IPS-18c (cell line): ENCODE measurements at regions not wholly inside any gene's neighbourhood (a gene's known extent, or its start where the extent isn't known, plus 50 kb on each side); places are given as distances from the start of the nearest gene placed in this dataset.

Experiments
- H3K4me3 ChIP-seq: 2 replicates; pipeline ENCODE4 v1.7.0; 2013; ENCODE audit warnings: low read depth, mild to moderate bottlenecking, low read length, moderate library complexity; ENCODE audit not compliant: insufficient read depth
- H3K9me3 ChIP-seq: one replicate; pipeline ENCODE4 v1.6.1; 2013; ENCODE audit warnings: mild to moderate bottlenecking, low read length, moderate library complexity; ENCODE audit not compliant: control insufficient read depth, insufficient read depth

DNA sequence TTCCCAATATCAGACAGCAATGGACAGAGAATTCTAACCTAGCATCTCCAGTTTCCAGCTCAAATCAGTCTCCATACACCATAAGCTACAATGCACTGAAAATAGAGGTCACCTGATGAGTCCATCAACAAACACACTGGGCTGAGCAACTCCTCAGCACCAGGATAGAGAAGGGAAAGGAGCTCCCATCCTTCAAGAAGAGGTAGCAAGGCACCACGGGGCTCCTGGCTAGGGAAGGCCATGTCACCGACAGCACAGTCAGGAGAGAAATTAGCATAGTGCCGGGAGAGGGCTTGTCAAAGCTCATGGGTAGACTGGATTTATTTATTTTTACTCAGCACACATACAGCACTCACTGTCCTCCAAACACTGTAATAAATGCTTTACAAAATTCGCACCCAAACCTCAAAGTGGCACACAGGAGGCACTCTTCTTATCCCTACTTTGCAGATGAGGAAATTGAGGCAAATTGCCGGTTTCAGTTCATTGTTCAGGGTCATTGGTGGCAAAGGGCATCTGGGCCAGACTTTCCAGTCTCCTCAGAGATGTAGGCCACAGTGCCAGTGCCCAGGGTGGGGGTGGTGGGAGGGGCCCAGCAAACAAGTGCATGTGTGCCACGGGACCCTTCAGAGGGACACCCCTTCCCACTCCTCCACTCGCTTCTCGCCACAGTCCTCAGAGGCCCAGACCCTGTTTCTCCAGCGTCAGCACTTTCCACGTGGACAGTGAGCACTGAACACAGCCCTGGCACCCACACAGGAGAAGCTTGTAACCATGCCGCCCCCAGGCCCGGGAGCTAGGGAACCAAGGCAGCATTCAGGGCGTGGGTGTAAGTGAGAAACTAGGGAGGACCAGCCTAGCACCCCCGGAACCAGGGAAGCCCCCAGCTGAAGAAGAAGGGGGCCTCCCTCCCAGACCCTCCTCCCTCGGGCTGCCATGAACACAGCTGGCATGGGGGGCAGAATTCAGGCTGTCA is 1417.4 kb downstream of the TBC1D22A start:
- Histone ChIP-seq H3K9me3 (no peaks in the 10 kb centered on the region), H3K4me3 (no peak overlapping the region)

DNA sequence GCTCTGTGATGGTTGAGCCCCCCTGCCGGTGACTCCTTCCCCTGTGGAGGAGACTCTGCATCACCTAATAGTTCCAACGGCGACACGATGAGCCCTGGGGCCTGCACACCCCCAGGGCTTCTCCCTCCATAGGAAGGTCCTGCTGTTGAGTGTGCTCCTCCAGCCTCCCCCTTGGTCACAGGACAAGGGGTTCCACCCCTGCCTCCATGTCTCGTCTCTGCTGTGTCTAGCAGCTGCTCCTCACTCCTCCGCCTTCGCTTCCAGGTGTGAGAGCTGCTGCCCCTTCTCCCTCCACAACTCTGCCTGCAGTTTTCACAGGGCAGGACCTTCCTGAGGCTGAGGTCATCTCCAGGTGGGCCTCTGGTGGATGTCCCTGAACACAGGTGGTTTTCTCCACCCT is 1416.1 kb downstream of the TBC1D22A start:
- no peaks in the 10 kb centered on the region for H3K9me3 ChIP-seq
- H3K4me3 ChIP-seq = no peak overlapping the region

DNA sequence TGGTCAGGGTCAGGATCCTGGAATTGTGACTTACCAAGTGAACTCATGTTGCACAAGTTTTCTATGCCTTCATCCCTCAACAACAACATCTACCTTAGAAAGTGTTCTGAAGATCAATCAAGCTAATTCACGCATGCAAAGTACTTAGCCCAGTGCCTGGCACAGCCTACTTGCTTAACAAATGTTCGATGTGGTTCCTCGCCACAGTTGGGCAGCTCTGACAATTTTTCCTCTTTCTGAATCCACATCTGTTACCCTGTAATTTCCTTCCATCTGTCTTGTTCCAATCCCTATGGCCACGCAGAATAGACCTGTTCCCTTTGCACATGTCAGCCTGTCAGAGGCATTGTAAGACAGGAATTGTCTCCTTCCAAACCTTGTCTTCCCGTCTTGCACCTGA is 1415.2 kb downstream of the TBC1D22A start:
- H3K9me3 ChIP-seq = no peaks in the 10 kb centered on the region

DNA sequence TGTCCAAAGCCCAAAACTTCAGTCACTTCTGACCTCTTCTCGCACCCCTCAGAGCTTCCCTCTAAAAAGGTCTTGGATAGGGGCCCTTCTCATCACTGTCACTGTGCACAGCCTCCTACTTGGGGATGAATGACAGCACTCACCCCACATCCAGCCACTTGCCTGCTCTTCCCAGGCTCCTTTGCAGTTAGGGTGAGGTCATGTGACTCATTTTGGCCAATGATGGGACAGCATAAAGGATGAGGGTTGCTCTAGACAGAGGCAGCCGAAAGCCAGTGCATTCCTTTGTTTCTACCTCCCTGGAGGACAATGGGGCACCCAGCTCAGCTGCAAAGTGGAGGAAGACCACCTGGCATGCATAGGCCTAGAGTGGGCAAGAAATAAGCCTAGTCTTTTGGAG is 1413.3 kb downstream of the TBC1D22A start:
- H3K9me3 ChIP-seq = no peaks in the 10 kb centered on the region
- H3K4me3 ChIP-seq = no peak overlapping the region

More for the DNA sequence above, 1415.2 kb downstream of the TBC1D22A start:
- no peak overlapping the region for H3K4me3 ChIP-seq

DNA sequence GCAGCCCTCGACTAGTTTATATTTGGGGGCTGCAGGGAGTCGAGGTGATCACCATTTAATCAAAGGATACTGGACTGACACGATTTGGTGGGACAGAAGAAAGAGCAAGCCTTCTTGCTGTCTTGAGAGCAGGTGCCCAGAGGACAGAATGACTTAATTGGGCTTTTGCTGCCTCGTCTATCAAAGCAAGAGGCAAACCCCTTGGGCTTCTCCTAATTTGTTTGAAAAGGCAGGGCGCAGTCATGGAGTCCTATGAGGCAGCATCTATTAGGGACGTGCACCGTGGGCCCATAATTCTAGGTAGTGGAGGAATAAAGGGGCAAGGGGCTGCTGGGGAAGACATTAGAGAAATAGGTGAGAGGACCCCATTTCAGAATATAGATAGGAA is 1411.3 kb downstream of the TBC1D22A start:
- no peaks in the 10 kb centered on the region for H3K9me3 ChIP-seq
- no peak overlapping the region for H3K4me3 ChIP-seq

DNA sequence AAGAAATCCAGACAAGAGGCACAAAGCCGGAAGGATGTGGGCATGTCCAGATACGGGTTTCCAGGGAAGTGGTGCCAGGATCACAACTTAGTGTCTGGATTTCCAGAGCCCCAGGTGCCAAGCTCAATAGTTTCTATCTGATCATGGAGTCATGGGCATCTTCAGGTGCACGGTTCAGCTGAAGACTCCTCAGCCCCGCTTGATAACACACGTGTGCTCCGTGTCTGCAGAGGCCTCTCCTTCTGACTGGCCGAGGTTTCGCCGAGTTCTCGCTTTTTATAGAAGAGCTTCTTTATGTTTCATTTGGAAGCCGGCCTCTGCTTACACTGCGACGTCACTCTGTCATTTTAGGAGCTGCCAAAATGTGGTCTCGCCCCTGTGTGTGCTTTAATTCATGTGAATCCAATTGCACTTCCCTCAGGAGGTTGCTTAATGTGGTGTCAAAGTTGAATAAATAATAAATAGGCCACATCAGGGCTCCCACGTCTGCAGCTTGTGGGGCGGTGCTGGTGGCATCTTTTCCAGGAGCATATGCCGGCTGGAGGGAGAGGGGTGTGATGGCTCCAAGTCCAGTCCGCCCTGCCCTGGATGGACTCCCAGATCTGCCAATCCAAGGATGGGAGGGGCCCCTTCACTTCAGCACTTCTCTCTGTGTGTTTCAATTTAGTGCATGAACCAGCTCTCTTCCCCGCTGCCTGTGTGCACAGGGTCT is 1410.8 kb downstream of the TBC1D22A start:
- Histone ChIP-seq H3K4me3 (no peak overlapping the region), H3K9me3 (no peaks in the 10 kb centered on the region)

DNA sequence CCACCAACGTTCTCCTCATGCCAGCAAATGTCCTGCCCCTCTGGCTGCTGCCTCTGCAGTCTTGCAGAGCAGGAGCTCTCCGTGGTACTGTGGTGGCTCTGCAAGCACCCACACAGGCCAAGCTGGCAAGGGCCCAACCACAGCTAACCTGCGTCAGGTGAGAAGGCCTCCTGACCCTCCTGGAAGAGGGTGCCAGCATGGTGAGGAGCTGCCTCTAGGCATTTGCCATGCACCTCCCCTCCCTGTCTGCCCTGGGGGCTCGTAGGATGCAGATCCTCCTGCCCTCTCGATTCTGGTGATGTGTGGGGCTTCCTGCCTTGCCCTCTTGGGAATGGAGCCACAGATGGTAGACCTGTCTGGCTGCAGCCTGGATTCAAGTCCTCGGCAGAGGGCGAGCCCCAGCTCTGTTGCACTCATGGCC is 1408.8 kb downstream of the TBC1D22A start:
- H3K4me3 ChIP-seq = no peak overlapping the region

DNA sequence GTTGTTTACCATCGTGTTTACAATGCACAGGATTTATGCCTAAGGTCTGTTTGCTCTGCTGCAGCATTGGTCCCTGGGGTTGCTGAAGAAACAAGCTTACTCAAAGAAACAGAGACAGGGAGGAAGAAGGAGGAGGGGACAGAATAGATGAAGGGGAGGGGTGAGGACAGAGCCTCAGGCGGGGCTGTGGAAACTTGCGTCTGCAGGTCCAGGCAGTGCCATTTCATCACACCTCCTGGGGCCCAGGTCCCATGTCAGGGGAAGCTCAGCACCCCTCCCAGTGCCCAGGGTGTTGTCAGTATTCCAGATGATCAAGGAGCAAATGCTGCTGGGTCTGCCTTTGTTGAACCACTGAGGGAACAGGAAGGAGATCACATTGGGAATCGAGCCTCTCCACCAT is 1406.8 kb downstream of the TBC1D22A start:
- H3K9me3 ChIP-seq = no peaks in the 10 kb centered on the region
- H3K4me3 ChIP-seq = no peak overlapping the region

More for the DNA sequence above, 1408.8 kb downstream of the TBC1D22A start:
- no peaks in the 10 kb centered on the region for H3K9me3 ChIP-seq

DNA sequence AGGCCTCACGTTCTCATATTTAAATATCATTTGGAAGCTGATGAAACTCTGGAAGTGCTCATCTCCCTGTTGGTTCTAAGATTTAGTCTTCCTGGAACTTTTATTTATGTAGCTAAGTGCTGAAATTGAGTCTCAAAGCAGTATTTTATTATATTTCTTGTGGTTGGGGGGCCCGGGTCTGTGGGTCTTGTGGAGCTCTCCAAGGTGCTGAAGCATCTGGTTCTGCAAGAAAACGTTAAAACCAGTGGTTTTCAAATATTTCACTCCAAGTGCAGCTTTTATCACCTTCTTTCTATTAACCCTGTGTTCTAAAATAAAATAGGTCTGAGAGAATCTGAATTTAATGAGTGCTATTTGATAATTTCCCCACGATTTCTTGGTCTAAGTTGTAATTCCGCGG is 1404.8 kb downstream of the TBC1D22A start:
- Histone ChIP-seq H3K9me3 (no peaks in the 10 kb centered on the region), H3K4me3 (no peak overlapping the region)

DNA sequence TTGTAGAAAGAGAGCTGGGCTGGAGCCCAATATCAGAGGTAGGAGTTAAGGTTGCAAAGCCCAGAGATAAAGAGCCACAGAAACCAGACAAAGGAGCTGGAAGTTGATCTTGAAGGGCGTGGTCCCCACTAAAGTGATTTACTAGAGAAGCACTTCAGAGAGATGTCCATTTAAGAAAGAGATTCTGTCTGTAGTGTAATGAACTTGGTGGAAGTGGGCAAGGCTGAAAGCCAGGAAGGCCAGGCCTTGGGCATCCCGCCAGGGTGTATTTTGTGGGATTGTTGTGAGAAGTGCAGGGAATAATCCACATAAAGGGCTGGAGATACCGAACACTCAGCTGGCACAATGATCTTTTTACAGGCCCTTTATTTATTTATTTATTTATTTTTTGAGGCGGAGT is 1398.8 kb downstream of the TBC1D22A start:
- no peak overlapping the region for H3K4me3 ChIP-seq
- H3K9me3 ChIP-seq = no peaks in the 10 kb centered on the region

DNA sequence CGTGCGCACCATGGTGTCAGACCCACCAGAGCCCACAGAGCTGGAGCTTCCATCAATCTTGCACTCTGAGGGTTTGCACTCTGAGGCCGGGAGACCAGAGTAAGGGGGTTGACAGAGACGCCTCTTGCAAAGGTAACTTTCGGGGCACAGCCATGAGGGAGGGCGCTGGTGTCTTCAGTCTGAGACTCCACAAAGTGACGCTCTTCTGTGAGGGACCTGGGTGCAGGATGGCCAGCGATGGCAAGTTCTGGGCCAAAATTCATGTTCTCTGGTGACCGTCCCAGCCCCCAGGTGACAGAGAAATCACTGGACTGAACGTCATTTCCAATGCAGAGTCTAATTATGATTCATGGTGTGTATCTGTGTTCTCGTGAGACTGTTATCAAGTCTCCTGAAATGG is 1395.2 kb downstream of the TBC1D22A start:
- Histone ChIP-seq H3K4me3 (no peak overlapping the region), H3K9me3 (no peaks in the 10 kb centered on the region)

DNA sequence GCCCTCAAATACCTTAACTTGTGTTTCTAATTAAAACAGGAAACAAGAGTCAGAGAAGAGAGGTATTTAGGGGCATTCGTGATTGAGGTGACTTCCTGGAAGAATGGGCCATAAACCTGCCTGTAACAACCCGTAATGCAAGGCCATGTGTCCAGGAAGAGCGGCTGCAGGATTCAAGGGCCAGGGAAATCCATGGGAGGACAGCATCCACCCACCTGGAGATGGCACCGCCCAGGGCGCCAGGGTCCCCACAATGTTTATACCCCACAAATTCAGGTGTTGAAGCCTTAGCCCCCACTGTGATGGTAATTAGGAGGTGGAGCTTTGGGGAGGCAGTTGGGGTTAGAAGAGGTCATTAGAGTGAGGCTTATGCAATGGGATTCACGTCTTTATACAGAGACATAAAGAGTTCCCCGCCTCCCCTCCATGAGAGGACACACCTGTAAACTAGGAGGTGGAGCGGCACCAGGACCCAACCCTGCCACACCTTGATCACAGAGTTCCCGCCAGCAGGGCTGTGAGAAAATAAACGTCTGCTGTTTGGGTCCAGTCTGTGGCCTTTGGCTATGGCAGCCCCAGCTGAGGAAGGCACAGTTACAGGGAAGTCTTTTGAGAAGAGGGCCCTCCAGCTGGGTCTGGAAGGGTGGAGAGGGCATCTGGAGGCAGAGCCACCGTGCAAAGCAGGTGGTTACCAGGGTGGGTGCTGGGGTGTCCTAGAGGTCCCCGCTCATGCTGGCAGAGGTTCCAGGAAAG is 1394.3 kb downstream of the TBC1D22A start:
- Histone ChIP-seq H3K9me3 (no peaks in the 10 kb centered on the region), H3K4me3 (no peak overlapping the region)

DNA sequence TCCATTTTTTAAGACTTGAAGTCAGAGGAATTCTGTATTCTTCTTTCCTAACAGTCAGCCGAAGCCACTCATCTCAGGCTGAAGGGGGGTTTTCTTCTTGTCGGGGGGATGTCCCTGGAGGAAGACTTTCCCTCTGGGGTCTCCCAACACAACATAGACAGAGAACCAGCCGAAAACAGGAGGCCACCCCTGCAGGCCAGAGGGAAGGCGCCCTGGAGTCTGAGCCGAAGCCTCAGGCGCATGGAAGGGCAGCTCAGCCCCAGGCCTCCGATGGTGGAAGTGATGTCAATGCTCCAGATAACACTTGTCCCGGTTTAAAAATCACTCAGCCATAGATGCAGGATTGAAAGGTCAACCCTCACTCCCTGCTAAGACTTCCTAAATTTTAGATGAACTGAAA is 1393.0 kb downstream of the TBC1D22A start:
- Histone ChIP-seq H3K4me3 (no peak overlapping the region), H3K9me3 (no peaks in the 10 kb centered on the region)

DNA sequence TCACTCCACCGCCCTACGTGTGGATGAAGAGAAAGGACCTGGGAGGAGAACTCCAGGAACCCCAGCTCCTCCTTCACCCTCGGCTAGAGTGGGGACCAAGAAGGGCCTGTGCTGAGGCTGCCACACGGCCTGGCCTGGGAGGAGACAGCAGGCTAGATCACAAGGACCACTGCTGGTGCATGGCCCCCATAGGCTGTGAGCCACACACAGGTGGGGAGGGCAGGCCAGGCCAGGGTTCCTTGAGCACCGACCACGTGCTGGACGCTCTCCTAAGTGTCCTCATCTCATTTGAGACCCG is 1392.4 kb downstream of the TBC1D22A start:
- Histone ChIP-seq H3K4me3 (no peak overlapping the region), H3K9me3 (no peaks in the 10 kb centered on the region)

DNA sequence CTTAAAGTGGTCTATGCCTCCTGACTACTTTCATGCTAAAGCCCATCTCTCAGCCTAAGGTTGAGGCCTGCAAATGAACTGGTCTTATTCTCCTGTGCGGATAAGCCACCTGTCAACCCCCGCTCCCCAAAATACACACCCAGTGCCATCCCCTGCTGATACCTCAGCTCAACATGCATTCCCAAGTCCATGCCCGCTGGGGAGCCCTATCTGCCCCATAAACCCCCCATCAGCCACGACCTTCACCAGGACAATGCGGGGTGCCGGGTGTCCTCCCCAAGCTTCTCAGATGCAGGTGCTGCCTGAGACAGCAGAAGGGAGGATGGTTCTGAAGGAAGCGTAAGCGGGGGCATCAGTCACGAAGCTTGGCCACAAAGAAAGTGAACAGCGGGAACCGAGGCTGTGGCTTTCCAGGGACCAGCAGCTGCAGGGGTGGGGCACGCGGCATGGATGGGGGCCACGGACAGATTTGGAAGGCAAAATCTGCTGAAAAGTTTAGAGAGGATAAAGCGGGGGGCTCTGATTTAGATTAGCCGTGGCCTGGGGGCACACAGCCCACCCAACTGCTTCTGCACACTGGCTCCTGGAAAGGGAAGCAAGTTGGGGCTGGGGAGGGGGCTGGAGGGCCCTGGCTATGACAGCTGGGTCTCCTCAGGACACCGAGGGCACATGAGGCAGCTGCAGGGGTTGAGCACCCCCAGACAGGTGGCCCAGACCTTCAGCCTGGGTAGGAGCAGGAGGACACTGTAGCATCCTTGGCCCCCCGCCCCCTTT is 1391.9 kb downstream of the TBC1D22A start:
- Histone ChIP-seq H3K4me3 (no peak overlapping the region), H3K9me3 (no peaks in the 10 kb centered on the region)

DNA sequence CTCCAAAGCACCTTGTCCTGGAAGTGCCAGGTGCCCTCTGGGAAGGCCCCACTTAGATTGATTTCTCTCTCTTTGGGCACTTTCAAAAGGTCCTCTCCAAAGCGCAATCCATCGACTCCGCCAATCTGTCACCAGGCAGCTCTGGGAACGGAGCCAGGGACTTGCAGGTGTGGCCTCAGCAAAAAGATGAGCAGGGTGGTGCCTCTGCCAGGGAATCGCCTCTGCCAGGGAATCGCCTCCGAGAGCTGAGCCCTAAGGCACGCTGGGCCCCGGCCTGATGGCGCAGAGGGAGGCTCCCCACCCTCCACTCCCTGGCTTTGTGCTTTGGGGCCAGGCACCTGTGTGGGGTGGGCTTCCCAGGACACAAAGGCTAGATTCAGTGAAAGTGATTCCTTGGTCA is 1391.3 kb downstream of the TBC1D22A start:
- no peaks in the 10 kb centered on the region for H3K9me3 ChIP-seq
- H3K4me3 ChIP-seq = no peak overlapping the region

DNA sequence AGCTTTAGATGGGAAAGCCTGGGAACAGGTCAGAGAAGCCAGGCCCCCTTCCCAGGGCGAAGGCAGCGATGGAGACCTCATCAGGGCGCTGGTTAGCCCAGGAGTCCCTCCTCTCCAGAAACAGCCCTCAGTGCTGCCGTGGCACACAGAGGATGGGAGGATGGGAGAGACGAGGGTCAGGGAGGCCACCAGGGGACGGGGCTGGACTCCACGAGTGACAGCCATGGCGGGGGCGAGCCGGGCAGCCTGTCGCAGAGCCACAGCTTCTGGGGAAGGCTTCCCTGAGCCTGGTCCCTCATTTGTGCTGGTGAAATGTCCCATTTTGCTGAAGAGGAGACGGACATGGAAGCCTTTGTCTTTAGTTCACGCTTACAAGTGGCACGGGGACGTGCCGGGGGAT is 1390.5 kb downstream of the TBC1D22A start:
- H3K4me3 ChIP-seq = no peak overlapping the region
- no peaks in the 10 kb centered on the region for H3K9me3 ChIP-seq
